Stomach (tissue), 4 donors: ENCODE measurements at regions not wholly inside any gene's neighbourhood (a gene's known extent, or its start where the extent isn't known, plus 50 kb on each side); places are given as distances from the start of the nearest gene placed in this dataset.

ENCODE experiments used
- CTCF ChIP-seq, 7 experiments: fragments of 450-650 bp in 4 of 7; fragments of 200-600 bp in 3 of 7; sonication (generic) in 3 of 7; IDR thresholded peaks; one replicate each; pipeline ENCODE4 v1.5.1; 2016 to 2019; ENCODE audit warnings: antibody characterized with exemption in 7 of 7, control low read depth in 2 of 7, mild to moderate bottlenecking in 1 of 7
- POLR2A ChIP-seq, 4 donors: fragments of 450-650 bp; IDR thresholded peaks; one replicate each; pipeline ENCODE4 v1.6.1; 2016; ENCODE audit warnings: antibody characterized with exemption in 4 of 4, control low read depth in 2 of 4, mild to moderate bottlenecking in 1 of 4, moderate library complexity in 1 of 4

- TF ChIP-seq CTCF (IDR thresholded peaks at IDR 0.05) (no peak), POLR2A (IDR thresholded peaks at IDR 0.05) (no peak)
Measured at GRCh38 chr4:96247096-96247495, 407.2 kb downstream of the PDHA2 start.
